ENCODE measurements at regions not wholly inside any gene's neighbourhood (a gene's known extent, or its start where the extent isn't known, plus 50 kb on each side); places are given as distances from the start of the nearest gene placed in this dataset.
"Not testable (repeated sequence)": the region's sequence is repeated elsewhere in the genome, so short reads cannot be mapped to it uniquely, and the experiment has no call there.

DNA sequence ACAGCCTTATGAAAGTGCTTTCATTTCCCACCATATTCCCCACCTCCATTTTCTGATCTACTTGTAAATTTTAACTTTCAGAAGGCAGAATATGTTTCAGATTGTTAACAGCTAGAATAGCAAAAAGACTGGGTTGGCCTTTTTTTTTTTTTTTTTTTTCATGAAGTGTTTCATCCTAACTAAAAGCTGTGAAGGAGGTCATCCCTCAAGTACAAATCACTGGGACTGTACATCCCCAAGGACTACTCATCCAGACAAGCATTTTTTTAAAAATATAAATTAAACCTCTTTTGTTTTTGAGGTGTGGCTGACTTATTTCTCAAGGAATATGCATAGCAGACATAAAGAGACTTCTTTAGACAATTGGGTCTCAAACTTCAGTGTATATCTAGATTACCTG, 542.1 kb upstream of the TUSC1 start:
- no peak for DNase-seq

DNA sequence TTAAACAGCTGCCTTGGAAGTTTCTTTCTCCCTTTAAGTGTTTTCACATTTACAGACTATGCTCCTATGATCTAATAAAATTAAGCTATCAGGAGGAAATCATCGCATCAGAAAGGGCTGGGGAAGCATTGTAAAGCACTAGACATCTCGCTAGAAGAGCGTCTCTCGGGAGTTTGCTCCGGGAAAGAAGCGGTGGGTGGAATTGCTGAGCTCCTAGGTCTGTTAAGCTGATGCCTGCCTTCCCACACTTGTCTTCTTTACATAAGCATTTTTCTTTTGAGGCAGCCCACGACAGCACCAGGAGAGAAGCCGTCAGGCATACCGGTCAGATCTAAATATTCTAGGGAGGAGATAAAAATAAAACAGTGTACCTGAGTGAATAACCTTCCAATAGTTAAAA, 541.7 kb upstream of the TUSC1 start:
- no peak for DNase-seq

DNA sequence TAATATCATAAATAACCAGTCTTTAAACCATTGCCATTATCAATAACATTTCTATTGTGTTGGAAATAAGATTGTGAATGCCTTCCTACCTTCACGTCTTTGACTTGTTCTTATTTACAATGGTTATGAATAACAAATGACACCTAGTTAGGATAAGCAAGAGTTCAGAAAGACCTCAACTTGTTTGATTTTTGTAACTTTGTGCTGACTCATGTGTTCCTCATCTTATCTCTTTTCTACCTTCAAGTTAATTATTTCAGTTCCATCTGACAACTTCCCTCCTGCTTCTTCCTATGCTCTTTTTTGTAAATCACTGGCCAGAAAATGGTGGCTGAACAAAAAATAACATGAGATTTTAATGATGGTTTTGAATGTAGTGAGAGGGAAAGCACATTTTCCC, 538.5 kb upstream of the TUSC1 start:
- DNase-seq, result no peak

DNA sequence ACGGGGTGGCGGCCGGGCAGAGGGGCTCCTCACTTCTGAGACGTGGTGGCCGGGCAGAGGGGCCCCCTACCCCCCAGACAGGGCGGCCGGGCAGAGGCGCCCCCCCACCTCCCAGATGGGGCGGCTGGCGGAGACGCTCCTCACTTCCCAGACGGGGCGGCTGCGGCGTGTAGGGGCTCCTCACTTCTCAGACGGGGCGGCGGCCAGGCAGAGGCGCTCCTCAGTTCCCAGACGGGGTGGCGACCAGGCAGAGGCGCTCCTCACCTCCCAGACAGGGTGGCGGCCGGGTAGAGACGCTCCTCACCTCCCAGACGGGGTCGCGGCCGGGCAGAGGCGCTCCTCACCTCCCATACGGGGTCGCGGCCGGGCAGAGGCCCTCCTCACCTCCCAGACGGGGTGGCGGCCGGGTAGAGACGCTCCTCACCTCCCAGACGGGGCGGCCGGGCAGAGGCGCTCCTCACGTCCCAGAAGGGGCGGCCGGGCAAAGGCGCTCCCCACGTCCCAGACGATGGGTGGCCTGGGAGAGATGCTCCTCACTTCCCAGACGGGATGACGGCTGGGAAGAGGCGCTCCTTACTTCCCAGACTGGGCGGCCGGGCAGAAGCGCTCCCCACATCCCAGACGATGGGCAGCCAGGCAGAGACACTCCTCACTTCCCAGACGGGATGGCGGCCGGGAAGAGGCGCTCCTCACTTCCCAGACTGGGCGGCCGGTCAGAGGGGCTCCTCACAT, 536.6 kb upstream of the TUSC1 start:
- DNase-seq, result not testable (repeated sequence)

DNA sequence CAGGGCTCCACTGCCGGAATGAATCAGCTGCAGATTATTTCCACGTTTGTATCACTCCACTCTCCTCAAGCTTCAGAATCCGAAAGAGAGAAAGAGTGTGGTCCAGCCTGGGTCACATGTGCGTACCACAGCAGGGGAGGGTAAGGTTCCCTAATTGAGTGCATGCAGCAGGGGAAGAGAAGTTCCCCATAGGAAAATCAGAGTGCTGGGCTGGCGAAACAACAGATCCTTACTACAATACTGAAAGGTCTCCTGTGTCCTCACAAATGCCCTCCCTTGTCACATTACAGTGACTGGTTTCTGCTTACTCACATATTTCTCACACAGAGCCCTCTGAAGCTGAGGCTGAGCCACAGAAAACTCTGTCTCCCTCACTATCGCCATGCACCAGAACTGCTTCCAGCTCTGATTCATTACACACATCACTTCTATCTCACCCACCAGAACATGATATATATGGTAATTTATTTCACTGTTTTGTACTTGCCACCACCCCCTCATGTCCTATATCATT, 532.2 kb upstream of the TUSC1 start:
- DNase-seq, result no peak

DNA sequence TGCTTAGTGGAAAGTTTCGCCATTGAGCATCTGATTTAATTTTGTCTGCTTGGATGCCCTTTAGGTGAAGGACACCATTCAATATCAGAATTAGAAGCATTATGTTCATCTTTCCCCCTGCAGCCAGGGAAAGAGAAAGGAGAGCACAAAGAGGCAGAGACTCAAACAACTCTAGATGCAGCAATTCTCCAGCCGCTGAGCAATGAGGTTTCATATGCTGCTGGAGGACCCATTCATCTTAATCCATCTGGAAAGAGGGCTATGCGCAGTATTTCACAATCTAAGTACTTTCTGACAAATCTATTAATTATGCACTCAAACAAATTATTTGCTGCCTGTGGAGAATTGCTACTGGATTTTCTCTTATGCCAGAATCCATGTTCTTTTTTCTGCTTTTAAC, 527.0 kb upstream of the TUSC1 start:
- no peak for DNase-seq

DNA sequence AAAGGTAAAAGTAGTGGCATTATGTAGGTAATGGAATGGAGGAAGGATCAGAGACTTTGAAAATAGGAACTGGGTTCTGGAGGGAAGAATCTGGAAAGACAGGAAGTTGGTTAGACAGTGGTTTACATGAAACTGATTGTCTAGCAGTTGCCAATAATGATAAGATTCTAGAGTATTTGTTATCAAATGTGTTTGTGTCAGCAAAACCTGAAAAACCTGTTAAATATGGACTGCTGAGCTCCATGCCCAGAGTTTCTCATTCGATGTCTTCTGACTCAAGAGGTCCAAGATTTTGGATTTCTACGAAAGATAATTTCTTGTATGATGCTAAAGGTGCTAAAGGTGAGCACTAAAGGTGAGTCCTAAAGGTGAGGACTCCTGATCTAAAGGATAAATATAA, 515.0 kb upstream of the TUSC1 start:
- no peak for DNase-seq

DNA sequence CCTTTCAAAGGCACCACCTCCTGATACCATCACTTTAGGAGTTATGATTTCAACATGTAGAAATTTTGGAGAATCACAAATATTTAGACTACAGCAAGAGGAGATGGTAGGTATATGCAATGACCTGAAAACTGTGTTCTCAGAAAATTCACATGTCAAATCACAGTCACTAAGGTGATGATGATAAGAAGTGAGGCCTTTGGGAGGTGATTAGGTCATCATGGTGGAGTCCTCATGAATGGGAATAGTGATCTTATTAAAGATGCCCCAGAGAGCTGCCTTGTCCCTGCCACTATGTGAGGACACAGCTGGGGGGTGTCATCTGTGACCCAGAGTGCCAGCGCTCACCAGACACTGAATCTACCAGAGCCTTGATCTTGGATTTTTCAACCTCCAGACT, 513.5 kb upstream of the TUSC1 start:
- DNase-seq, result no peak

DNA sequence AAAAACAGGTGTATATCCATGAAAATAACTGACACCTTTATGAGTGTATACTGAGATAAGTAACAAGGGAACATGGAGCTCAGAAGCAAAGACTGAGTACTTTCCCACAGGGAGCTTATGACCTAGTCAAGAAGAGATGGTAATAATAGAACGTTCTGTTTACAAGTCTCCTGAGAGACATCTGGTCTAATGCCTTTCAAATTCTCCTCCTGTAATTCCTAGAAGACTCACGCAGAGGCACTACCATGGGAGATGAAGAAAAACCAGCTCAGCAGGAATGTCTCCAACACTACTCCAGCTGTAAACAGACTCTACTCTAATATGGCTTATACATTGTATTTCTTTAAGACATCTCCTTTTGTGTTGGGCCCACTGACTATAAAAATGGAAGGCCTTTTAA, 503.6 kb upstream of the TUSC1 start:
- DNase-seq, result no peak

DNA sequence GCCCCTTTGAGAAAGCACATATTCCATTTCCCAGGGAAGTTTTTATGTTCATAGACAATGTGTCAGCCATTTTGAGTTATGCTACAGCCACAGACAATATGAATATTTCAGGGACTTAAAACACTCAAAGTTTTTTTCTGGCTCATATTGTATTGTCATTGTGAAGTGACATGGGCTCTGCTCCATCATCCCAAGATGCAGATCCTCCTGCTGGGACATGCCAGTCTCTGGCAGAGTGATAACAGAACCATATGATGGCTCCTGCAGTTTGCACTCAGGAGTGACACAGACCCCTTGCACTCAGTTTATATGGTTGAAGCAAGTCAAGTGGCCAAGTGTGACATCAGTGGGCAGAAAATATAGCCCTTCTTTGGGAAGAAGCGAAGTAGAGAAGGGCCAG, 498.4 kb upstream of the TUSC1 start:
- no peak for DNase-seq

DNA sequence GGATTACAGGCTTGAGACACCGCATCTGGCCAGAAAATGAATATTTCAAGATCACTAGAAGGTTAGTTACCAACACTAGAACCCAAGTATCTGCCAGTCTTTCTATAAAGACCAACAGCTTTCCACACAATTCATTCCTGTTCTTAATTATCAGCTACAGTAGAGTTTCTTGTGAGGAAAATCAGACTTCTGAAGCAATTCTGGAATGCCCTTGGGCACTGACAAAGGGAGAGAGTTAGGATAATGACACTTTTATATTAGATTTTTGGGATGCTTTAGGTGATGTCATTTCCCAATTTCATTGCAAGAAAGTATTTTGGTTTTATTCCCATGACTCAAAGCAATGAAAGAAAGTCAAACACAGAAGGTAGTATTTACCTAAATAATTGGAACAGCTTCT, 497.0 kb upstream of the TUSC1 start:
- DNase-seq, result no peak

DNA sequence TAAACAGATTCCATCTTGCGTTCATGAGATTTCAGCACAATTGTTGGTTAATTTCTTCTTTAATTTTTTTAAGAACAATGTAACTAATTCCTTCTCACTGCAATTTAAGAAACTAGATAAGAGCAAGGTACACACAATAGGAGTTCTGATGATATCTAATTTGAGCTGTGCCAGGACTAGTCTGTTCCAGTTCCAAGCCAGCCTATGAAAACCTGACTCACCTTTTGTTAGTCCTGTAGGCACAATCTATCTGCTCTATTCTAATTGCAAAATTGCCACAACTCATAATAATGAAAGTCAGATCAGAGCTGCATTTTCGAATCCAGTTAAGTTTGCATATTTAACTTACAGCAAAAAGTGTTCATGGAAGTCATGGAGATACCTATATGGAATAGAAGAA, 494.1 kb upstream of the TUSC1 start:
- DNase-seq, result no peak

DNA sequence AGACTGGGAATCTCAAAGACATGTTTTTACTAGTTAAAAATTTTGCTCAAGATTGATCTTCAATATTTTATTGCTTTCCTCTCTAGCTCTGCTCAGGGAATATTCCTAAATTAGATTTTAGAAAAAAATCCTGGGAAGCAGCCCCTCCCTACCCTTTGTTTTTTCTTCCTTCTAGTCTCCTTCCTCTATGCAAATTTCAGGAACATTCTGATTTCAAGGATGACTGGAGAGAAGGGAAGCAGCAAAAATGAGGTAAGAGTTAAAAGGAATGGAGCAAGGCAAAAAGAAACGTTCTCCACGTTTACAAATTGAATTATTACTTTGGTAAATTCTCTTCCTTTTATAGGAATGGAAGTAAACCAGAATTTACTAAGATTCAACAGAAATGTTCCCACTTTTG, 493.4 kb upstream of the TUSC1 start:
- no peak for DNase-seq

DNA sequence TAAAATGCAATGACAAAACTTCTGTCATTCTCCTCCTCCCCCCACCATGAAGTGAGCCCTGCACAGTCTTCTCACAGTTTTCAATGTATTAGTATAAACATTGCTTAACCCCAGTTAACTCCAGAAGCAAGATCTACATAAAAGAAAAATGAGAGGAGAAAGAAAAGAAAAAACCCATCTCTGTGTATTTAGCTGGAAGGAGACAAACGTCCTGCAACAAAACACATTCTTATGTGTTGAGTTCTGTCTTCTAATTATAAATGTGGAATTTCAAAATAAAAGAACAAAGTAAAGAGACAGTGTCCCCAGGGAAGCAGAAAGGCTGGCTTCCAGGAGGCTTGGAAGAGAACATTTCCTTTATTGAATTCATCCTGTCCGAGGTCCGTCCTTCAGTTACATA, 491.9 kb upstream of the TUSC1 start:
- DNase-seq, result no peak

DNA sequence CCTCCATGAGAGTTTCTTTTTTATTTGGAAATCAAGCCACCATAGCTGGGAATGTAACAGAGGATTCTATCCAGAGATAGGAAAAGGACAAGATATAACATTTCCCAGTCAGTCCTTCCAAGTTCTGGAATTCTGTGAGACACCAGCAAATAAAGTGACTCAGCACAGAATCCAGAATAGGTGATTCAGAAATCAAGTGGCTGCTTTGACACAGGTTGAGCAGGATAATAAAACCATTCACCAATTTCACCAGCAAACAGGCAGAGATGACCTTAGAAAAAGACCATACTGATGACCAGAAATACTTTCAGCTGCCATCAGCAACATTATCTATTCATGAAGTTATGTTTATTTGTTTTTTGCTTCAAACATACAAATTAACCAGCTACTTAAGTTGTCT, 491.5 kb upstream of the TUSC1 start:
- no peak for DNase-seq

DNA sequence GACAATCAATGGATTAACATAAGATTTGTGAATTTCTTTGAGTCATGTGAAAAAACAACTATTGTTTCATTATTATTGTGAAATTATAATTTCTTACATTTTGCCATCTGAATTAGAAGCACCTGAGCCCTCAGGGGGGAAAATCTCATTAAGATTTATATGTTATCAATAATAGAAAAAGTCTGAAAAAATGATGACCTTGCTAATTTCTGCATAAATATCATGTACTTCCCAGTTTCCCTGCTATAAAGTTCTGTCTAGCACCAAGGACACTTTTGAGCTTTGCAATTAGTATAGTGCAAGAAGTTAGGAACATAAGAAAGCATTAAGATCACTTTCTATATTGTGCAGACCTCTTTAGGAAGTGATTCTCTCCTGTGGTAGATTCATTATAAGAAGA, 488.3 kb upstream of the TUSC1 start:
- DNase-seq, result no peak

DNA sequence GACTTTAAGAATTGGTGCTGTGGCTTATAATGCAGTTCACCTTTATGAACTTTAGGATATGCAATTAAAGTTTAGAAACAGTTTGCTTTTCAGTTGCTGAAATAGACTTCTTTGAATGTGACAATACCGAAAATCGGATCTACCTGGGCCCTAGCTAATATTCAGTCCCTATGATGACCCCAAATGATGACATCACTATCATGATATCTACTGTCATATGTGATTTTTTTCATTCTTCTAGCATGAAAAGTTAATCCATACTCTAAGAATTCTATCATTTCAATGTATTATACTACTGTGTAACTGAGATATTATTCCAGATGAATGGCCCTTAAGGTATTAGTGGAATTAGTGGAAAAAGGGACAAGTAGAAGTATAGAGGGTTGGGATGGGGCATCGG, 487.2 kb upstream of the TUSC1 start:
- DNase-seq, result no peak

DNA sequence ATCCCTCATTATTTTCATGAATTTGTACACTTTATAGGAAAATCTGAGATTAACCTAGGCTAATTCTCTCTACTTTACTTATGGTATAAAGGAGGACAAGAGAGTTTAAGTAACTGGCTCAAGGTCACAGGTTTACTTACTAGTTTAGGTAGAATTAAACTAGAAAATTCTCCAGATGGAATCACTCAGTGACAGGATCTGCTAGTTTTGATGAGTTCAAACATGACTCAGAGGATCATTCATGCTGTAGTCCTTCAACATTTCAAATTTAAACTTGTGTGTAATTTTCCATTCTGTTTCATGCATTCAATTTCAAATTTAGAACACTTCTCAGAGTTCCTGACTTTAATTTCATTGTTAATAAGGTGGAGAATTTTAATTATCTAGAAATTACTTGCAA, 485.7 kb upstream of the TUSC1 start:
- no peak for DNase-seq

DNA sequence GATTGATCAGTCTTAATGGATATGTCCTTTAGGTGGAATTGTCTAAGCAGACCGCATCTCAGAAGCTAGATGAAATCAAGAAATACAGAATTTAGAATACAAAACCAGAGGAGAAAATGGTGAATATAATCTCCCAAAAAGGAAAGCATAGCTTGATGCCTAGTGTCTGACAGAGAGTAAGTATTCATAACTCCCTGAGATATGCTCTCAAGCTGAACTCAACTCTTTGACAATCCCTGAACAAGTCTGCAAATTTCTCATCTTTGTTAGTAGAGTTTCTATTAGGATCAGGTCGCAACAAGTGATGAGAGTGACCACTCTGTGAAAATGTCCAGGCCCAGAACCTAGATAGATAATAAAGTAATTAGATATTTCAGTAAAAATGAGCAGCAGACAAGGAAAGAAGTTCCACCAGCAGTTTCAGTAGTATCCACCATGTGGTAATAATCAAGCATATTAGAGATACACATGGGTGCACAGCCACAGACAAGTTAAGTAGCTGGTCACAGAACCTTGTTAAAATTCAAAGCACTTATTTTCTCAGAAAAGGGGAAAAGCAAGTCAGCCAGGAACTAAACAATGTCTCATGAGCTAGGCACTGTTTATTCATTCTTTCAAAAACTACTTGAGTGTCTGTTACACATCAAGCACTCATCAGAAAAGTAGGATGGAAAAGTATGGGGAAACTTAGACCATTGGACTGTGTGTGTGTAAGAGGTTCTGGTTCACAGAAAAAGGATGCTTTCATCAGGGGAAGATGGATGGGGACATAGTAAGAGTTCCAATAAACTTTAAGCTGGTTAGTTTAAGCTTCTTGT, 481.5 kb upstream of the TUSC1 start:
- no peak for DNase-seq

DNA sequence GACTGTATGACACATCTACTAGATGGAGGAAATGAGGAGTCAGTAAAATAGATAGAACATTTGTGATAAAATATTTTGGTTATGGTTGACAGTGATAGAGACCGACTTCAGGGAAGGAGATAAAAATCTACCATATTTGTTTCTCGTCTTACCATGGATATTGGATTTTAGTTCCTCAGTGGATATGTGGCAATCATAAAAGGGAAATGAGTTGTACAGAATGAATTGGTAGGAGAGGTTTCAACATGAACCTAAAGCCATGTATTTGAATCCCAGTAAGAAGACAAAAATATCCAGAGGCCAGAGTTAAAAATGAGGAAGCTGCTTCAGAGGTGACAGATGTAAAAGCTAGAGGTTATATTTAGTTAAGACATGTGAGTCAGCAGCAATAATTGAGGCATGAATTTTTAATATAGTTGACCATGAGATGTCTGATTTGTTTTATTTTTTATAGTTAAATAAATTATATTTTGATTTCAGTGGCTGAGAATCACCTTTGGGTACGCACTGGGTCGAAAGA, 480.4 kb upstream of the TUSC1 start:
- no peak for DNase-seq

DNA sequence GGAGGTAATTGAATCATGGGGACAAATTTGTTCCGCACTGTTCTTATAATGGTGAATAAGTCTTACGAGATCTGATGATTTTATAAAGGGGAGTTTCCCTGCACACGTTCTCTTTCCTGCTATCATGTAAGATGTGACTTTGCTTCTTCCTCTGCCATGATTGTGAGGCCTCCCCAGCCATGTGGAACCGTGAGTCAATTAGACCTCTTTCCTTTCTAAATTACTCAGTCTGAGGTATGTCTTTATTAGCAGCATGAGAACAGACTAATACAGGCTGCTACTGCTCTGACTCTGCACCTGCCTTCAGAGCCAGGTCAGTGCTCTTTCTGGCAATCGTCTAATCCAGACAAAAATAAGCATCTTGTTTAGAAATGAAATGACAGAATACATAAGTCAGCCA, 479.2 kb upstream of the TUSC1 start:
- no peak for DNase-seq

DNA sequence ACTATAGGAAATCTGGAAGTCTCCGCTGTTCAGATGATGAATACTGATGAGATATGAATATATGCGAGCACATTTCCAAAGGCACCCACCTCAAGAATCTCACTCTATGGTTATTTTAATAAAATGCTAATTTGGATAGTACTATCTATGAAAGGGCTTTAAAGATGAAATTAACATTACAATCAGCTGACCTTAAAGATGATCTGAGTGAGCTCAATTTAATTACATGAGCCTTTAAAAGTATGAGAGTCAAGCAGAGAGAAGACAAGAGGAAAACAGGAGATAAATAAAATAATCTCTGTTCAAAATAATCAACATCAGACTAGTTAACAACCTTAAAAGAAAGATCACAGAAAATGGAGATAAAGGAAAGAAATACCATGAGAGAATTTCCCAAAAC, 474.1 kb upstream of the TUSC1 start:
- no peak for DNase-seq

DNA sequence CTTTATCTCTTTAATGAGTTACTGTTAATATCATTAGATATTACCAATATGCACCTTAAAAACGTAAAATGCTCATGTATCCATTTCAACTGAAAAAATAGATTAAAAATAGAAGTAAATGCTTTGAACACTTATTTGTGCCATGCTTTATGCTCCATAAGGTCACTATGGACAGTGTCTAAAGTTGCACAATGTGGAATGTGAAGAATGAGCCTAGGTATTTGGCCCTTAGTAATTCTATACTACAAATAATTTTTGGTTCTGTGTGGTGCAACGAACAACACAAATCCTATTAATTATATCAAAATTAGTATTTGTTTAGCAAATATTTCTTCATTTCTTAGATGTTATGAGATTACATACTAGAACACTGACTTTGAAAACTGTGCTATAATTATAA, 469.9 kb upstream of the TUSC1 start:
- no peak for DNase-seq

DNA sequence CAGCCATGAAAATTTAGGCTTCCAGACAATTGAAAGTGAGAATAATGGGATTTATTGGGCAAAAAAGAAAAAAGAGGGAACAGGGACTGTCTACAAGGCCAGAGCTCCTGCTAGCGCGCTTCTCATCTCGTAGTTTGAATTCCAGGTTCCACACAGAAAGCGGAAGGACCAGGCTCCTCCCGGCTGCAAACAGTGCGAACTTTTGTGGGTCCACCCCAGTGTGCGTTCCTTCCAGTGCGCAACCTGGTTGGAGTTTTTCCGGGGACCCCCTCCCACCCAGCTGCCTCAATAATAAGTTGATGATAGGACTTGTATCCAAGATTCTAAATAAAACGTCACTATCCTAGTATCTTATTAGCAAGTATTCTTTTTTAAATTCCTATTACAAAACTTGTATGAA, 467.7 kb upstream of the TUSC1 start:
- no peak for DNase-seq

Measured in NCI-H2171 (cell line).